ENCODE measurements at regions not wholly inside any gene's neighbourhood (a gene's known extent, or its start where the extent isn't known, plus 50 kb on each side); places are given as distances from the start of the nearest gene placed in this dataset.
A peak's percentile ranks its signal among the peaks of the same experiment; 100 is the strongest.

GRCh38 chr15:31255732-31256377 lies 70.8 kb upstream of the KLF13 start:
- Histone ChIP-seq H3K4me1 (peaks cover 8 to 30% (median 20%) of the 10 kb centered on the region in 4 donors), H3K4me3 (no peak overlapping the region), H3K27ac (peak overlapping the region; percentile 63 to 80 (median 73)), H3K36me3 (no peaks in the 10 kb centered on the region), H3K9me3 (no peaks in the 10 kb centered on the region), H3K27me3 (no peaks in the 10 kb centered on the region)
- peak in 1 of 3 donors; percentile 71 for TF ChIP-seq POLR2AphosphoS5 (IDR thresholded peaks at IDR 0.05)
- no peak for TF ChIP-seq EP300 (IDR thresholded peaks at IDR 0.05; ENCODE audit: low read depth)
- in situ Hi-C loops (cut with MboI; ENCODE audit: low pct_ligation_motif_present in 1 of 4, low pct_unique_long_range_greater_than_20kb in 1 of 4, low sequenced_read_pairs in 3 of 4) = no loop called here
- 52 to 63% methylated on average over 3 to 9 of the region's 9 CpGs for WGBS, 2 donors (ENCODE audit: low coverage in 1 of 2)
- peak; percentile 64 for DNase-seq
- intact Hi-C loops (cut with DNase I; ENCODE audit: low total_unique reads) = no loop called here

GRCh38 chr15:31256378-31257265 lies 70.0 kb upstream of the KLF13 start:
- WGBS, 2 donors (ENCODE audit: low coverage in 1 of 2) = 75 to 100% methylated on average over 1 to 11 of the region's 11 CpGs
- intact Hi-C loops (cut with DNase I; ENCODE audit: low total_unique reads) = no loop called here
- in situ Hi-C loops (cut with MboI; ENCODE audit: low pct_ligation_motif_present in 1 of 4, low pct_unique_long_range_greater_than_20kb in 1 of 4, low sequenced_read_pairs in 3 of 4) = no loop called here
- Histone ChIP-seq H3K36me3 (no peaks in the 10 kb centered on the region), H3K4me1 (peaks cover 8 to 30% (median 20%) of the 10 kb centered on the region in 4 donors), H3K9me3 (no peaks in the 10 kb centered on the region), H3K4me3 (no peak overlapping the region), H3K27ac (peak overlapping the region; percentile 22 to 80 (median 73)), H3K27me3 (no peaks in the 10 kb centered on the region)
- TF ChIP-seq POLR2A (IDR thresholded peaks at IDR 0.05) (no peak), POLR2AphosphoS5 (IDR thresholded peaks at IDR 0.05) (no peak), CTCF (IDR thresholded peaks at IDR 0.05) (no peak)
- DNase-seq = peak; percentile 20

- 33 to 76% methylated on average over 1 of the region's 1 CpG for WGBS, 2 donors (ENCODE audit: low coverage in 1 of 2)
- Histone ChIP-seq H3K27me3 (no peaks in the 10 kb centered on the region), H3K36me3 (no peaks in the 10 kb centered on the region), H3K4me1 (peaks cover 8 to 30% (median 20%) of the 10 kb centered on the region in 4 donors), H3K27ac (no peak overlapping the region), H3K9me3 (no peaks in the 10 kb centered on the region), H3K4me3 (no peak overlapping the region)
- intact Hi-C loops (cut with DNase I; ENCODE audit: low total_unique reads) = no loop called here
- no peak for TF ChIP-seq EP300 (IDR thresholded peaks at IDR 0.05; ENCODE audit: low read depth)
- TF ChIP-seq POLR2AphosphoS5 (IDR thresholded peaks at IDR 0.05) = no peak
- TF ChIP-seq CTCF (IDR thresholded peaks at IDR 0.05) = no peak
- no peak for TF ChIP-seq POLR2A (IDR thresholded peaks at IDR 0.05)
- in situ Hi-C loops (cut with MboI; ENCODE audit: low pct_ligation_motif_present in 1 of 4, low pct_unique_long_range_greater_than_20kb in 1 of 4, low sequenced_read_pairs in 3 of 4) = no loop called here
- no peak for DNase-seq
These were observed 69.3 kb upstream of the KLF13 start for GRCh38 chr15:31257286-31257685.

- intact Hi-C loops (cut with DNase I; ENCODE audit: low total_unique reads) (no loop called here), in situ Hi-C loops (cut with MboI; ENCODE audit: low pct_ligation_motif_present in 1 of 4, low pct_unique_long_range_greater_than_20kb in 1 of 4, low sequenced_read_pairs in 3 of 4) (no loop called here)
- Histone ChIP-seq H3K4me1 (peaks cover 8 to 38% (median 21%) of the 10 kb centered on the region in 4 donors), H3K36me3 (no peaks in the 10 kb centered on the region), H3K27ac (no peak overlapping the region), H3K27me3 (no peaks in the 10 kb centered on the region), H3K9me3 (no peaks in the 10 kb centered on the region), H3K4me3 (no peak overlapping the region)
- 95 to 100% methylated on average over 1 to 2 of the region's 2 CpGs for whole genome bisulfite sequencing, 2 donors (ENCODE audit: low coverage in 1 of 2)
- no peak for DNase-seq
- TF ChIP-seq EP300 (IDR thresholded peaks at IDR 0.05; ENCODE audit: low read depth) (no peak), CTCF (IDR thresholded peaks at IDR 0.05) (no peak), POLR2A (IDR thresholded peaks at IDR 0.05) (no peak), POLR2AphosphoS5 (IDR thresholded peaks at IDR 0.05) (no peak)
These were observed 68.4 kb upstream of the KLF13 start for GRCh38 chr15:31258260-31258659.

All from transverse colon (tissue), 4 donors.